ENCODE measurements at regions not wholly inside any gene's neighbourhood (a gene's known extent, or its start where the extent isn't known, plus 50 kb on each side); places are given as distances from the start of the nearest gene placed in this dataset.

GRCh38 chr12:40618636-40619035, 73.6 kb upstream of the CNTN1 start:
- DNase-seq (ENCODE audit: low spot score), result no peak

DNA sequence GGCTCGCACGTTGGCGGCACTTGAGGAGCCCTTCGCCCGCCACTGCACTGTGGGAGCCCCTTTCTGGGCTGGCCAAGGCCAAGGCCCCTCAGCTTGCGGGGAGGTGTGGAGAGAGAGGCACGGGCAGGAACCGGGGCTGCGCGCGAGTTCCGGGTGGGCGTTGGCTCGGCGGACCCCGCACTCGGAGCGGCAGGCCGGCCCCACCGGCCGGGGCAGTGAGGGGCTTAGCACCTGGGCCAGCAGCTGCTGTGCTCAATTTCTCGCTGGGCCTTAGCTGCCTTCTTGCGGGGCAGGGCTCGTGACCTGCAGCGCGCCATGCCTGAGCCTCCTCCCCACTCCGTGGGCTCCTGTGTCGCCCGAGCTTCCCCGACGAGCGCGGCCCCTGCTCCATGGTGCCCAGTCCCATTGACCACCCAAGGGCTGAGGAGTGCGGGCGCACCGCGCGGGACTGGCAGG, 71.6 kb upstream of the CNTN1 start:
- DNase-seq (ENCODE audit: low spot score), result no peak

DNA sequence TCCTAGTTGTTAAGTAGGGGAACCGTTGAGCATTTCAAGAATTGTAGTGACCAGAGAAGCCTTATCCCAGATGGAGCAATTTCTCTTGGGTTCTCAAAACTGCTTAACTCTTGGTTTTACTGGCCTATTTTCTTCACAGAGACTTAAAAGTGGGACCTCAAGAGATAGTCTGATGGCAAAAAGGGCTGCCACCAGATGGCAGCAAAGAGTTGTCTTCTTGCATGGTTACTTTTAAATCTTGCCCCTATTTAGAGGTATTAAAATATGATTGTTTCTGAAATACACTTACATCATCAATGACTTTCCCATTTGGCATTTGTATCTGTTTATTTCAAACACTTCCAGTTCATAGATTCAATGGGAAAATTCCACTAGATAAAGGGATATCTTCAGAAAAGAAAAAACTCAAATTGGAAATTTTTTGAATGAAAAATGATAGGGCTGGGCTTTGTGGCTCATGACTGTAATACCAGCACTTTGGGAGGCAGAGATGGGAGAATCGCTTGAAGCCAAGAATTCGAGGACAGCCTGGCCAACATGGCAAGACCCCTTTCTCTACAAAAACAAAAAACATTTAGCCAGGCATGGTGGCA, 69.9 kb upstream of the CNTN1 start:
- peak; percentile 54 for DNase-seq (ENCODE audit: low spot score)

DNA sequence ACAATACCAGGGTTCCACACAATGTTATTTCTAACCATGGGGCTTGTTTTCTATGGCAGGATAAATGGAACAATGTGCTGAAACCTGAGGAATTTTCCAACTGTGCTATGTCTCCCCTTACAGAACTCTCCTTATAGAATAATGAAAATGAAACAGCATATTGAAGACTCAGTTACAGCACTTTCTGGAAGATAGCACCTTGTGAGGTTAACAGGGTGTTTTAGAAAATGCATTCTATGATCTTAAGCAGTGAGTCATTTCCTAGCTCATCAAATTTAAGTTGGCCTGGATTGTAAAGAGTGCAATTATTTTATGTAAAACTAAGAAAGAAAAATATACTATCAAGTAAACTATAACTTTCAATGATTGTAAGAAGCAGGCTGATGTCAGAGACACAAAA, 60.1 kb upstream of the CNTN1 start:
- no peak for DNase-seq (ENCODE audit: low spot score)

- no peak for DNase-seq (ENCODE audit: low spot score)
Measured at GRCh38 chr12:40632933-40633332, 59.3 kb upstream of the CNTN1 start.

DNA sequence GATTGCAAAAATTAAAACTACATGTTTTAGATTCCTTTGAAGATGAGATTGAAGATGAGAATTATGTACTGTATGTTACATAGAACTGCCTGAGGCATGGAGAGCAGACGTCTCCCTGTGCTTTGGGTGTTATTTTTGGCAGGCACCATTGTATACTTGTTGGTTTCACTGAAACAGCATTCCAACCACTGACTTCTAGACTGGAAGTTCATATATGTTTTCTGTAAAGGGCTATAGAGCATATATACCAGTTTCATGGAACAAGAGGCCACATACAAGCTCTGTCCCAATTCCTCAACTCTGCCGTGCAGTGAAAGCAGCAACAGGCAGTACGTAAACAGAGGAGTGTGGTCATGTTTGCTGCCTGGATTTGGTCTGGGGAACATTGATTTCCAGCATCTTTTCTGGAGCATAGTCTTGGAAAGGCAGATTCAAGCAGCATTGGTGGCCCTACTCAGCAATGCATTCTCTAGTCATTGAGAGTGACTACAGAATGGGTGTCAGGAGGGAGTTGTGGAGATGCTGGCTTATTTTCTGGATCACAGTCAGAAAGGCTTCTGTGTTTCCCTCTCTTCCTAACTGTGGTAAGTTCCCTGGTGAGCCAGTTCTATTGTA, 57.6 kb upstream of the CNTN1 start:
- no peak for DNase-seq (ENCODE audit: low spot score)

DNA sequence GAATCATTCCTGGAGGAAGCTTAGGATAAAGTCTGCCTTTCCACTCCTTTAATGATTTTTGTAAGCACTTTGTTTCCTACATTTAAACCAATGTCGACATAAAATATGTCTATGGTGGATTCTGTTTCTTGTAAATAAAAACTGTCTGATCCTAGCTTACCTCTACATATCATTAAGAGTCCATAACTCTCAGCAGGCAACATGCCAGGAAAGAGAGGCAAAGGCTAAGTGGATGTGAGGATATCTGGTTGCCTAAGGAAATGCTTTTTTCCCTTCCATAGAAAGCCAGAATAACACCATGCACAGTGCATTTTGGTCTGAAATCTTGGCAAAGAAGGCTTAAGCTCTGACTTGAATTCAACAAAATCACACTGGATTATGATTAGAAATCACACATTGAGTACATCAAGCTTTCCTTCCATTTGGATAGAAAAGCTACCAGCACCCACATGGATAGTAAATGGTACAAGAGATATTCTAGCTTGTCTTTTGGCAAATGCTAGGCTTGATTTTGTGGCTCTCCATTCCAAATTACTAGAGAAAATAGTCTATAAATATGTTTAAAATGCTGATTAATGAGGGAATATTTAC, 57.0 kb upstream of the CNTN1 start:
- no peak for DNase-seq (ENCODE audit: low spot score)
